Hippocampal formation (tissue), 2 donors: ENCODE measurements at regions not wholly inside any gene's neighbourhood (a gene's known extent, or its start where the extent isn't known, plus 50 kb on each side); places are given as distances from the start of the nearest gene placed in this dataset.

Source experiments
- DNase-seq, 2 donors: peaks; one replicate each; lab custom pipeline; 2025; lab: John Stamatoyannopoulos, UW

GRCh38 chr3:109902549-109902948, 565.2 kb upstream of the DPPA4 start:
- DNase-seq: no peak

GRCh38 chr3:109903100-109903499, 565.8 kb upstream of the DPPA4 start:
- DNase-seq: no peak

DNA sequence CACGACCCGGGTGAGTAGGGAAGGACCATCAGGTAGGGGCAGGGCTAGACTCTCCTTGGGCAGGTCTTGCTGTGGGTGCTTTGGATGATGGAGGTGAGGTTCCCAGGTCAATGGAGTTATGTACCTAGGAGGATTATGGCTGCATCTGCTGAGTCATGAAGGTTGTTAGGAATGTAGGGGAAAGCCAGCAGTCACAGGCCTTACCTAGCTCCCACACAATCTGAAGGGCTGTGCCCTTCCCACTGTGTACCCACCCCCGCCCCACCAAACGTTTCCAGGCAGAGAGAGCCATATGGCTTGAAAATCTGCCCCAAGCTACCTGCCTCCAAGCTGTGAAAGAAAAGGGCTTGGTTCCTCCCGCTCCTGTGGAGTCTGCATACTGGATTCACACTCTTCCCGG, 573.4 kb upstream of the DPPA4 start:
- no peak for DNase-seq

DNA sequence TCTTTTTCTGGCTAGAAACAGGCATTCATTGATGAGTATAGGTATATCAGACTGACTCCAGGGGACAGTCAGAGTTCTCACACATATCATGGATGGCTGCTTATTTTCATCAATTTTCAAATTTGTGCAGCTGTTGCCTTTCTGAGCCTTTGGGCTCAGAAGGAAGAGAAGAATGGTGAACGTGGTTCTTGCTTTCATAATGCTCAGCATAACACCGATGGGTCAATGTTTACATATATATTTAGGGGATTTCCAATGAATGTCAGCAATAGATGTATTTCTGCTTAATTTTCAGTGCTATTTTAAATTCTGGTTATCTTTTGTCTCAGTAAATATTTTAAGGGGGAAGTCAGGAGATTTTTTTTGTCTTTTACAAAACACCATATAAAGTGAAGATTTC, 581.4 kb upstream of the DPPA4 start:
- no peak for DNase-seq

- DNase-seq: no peak
Measured at GRCh38 chr3:109920749-109921148, 583.4 kb upstream of the DPPA4 start.

GRCh38 chr3:109921509-109921908, 584.2 kb upstream of the DPPA4 start:
- DNase-seq: no peak

- DNase-seq: no peak
Measured at GRCh38 chr3:109922856-109923255, 585.5 kb upstream of the DPPA4 start.

GRCh38 chr3:109923431-109923830, 586.1 kb upstream of the DPPA4 start:
- no peak for DNase-seq

DNA sequence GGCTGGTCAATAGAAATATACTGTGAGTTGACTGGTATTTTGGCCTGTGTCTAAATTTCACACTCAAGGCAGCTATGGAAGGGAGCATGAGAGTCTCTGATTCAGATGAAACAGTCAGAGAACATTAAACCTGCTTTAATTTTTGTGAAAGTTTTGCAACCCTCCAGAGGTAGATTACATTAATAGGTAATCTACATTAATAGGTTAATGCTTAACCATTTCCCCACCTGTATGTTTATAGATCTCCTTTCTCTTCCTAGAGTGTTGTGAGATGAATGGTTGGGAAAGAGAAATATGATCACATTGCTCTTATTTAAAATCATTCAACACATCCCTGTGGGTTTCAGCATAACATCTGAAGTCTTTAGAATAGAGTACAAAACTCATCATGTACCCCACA, 586.9 kb upstream of the DPPA4 start:
- DNase-seq: no peak

DNA sequence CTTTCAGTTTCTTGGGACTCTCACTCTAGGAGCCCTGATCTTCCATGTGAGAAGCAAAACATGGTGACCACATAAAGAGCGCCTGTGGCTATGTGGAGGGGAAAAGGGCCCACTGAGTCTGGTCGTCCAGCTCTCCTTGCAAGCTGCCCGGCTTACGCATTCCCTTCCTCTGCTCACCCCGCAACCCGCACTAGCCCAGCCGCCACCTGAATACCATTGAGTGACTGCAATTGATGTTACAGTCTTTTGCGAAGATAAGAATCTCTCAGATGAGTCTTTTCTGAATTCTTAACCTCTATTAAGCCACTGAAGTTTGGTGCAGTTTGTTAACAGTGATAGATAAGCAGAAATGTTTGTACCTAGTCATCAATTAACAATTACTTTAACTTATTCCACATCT, 589.0 kb upstream of the DPPA4 start:
- DNase-seq: no peak

- DNase-seq: no peak
Measured at GRCh38 chr3:109927161-109927560, 589.8 kb upstream of the DPPA4 start.

GRCh38 chr3:109927726-109928125, 590.4 kb upstream of the DPPA4 start:
- no peak for DNase-seq

GRCh38 chr3:109930582-109930981, 593.2 kb upstream of the DPPA4 start:
- DNase-seq: no peak

DNA sequence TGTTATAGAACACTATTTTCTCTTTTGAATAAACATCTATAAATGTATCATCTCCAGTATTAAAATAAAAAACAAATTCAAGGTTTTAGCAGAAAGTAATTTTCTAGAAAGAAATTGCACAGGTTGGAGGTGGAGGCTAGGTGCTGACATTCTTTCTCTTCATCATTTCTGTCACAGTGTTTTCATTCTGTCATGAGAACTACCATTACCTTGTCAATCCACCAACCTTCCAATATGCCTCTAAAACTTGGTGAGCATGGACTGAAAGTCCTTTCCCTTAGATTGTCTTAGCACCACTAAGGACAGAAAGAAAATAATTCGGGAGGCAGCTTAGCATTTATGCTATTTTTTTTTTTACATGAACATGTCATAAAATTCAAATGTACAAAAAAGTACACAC, 596.2 kb upstream of the DPPA4 start:
- no peak for DNase-seq

DNA sequence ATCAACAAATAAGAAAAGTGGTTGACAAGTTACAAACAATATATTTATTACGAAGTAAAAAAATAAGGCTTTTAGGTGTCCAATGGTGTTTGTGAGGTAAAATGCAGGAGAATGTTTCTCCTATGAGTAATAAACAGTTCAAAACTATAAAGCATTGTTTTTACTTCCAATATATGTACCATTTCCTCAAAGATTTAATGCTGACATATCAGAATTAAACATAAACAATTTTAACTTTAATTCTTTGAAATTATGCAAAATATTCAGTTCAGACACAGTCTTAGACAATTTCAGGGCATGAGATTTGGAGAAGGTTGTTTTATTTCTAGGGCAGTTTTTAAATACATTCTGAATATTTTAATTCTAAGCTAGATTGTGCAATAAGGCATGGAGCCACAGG, 602.5 kb upstream of the DPPA4 start:
- no peak for DNase-seq

DNA sequence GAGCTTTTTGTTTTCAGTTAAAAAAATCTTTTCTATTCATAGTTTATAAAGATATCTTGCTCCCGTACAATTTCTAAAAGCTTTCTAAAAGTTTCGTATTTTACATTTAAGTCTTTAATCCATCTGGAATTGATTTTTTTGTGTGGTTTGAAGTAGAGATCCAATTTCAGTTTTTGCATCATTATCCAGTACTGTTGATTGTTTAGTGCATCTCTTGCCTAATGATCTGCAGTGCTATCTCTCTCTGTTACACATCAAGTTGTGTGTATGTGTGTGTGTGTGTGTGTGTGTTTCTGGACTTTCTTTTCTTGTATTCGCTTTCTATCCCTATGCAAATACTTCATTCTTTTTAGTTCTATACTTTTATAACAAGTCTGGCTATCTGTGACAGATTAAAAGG, 605.8 kb upstream of the DPPA4 start:
- no peak for DNase-seq

- DNase-seq: no peak
Measured at GRCh38 chr3:109944836-109945235, 607.5 kb upstream of the DPPA4 start.

DNA sequence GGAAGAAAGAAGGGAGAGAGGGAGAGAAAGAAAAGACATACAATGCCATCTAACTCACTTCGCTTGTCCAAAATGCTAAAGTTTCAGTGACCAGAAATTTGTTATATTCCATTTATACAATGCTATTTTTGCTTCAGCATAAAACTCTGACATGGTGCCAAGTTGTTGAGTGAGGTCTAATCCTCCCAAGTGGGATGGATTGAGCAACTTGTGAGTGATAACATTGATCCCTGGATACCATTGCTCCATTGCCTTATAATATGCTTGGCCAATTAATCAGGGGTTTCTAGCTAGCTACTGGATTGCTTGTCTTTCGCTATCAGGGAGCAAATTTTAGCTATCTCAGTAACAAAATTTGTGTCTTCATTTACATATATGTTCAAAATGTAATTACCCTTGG, 615.6 kb upstream of the DPPA4 start:
- no peak for DNase-seq

- no peak for DNase-seq
Measured at GRCh38 chr3:109963831-109964230, 626.5 kb upstream of the DPPA4 start.

DNA sequence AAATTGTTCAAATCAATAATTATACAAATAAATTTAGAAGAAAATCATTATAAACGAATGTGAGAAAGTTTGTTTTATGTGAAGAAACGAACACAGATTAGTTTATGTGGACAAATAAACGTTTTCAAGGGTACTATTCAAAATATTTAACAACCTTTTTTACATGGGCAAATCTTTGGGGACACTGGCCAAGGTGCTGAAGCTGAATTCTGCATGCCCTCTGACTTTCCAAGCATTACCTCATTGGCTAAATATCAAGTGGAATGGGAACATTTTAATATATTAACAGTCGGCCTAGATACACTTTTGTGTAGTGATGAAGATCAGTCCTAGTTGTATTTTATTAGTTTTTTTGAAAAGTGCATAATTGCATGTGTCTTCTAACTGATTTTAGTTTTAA, 636.4 kb upstream of the DPPA4 start:
- DNase-seq: no peak

DNA sequence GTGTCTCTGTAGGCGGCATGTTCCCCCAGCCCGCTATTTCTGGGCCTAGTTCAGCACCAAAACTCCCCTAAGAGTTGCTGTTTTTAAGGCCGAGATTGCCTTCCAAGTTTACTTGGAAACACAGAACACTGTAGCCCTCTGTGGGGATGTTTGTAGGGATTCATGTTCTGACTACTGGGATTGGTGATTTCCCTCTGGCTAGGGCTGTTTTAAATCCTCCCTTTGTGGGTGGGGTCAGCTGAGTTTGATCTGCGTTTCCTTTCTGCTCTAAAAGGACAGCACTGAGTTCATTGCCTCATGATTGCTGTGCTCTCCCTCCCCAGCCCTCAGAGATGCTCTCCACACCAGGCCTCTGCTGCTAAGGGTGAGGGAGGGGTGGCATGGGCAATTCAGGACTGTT, 640.6 kb upstream of the DPPA4 start:
- no peak for DNase-seq

- no peak for DNase-seq
Measured at GRCh38 chr3:109982201-109982600, 644.9 kb upstream of the DPPA4 start.

DNA sequence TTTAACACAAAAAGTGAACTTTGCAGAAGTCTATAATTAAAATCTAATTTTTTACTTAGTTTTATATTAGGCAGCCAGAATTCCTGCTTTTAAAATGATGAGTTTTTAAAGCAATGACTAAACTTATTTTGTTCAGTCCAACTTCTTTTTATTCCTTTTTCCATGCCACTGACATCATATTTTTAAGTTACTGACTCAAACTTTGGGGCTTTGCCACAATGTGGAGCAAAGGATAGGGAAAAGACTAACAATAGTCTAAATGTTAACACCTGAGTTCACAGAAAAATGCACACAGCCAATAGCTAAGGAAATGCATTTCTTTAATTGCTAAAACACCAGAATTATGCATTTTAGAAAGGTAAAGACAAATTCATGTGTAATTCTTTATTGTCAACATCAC, 647.6 kb upstream of the DPPA4 start:
- DNase-seq: no peak

DNA sequence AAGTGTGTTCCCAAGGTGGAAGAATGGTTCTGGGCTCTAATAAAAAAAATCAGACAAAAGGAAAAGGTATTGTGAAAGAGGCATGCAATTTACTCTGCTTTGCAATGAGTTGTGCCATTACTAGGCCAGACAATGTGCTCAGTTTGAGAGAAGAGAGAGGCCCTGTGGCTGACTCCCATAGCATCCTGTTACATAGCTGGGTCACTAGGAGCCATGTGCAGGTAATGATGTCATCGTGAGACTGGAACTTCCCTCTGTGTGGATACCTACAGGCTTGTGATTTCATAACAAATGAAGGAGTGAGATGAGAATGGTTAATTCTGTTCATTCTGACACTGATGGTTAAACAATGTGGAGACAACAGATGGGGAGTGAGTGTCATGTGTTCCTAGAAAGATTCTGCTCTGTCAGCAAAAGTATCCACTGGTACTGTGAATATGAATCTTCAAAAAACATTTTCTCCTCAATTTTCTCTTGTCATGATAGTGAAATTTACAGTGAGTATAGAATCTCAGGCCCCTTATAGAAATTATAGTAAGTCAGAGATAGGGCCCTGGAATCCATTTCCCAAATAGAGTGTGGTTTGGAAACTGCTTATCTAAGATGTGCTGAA, 648.7 kb upstream of the DPPA4 start:
- no peak for DNase-seq

GRCh38 chr3:109994853-109995252, 657.5 kb upstream of the DPPA4 start:
- no peak for DNase-seq
